OCI-LY7 (cell line): ENCODE measurements at regions not wholly inside any gene's neighbourhood (a gene's known extent, or its start where the extent isn't known, plus 50 kb on each side); places are given as distances from the start of the nearest gene placed in this dataset.

ENCODE experiments used
- BruUV-seq: library from RNA; stranded (reverse); fragments of 400-500 nt; replicated peaks from 2 replicates; lab custom pipeline; 2021; lab: Mats Ljungman, UMichigan
- CTCF ChIA-PET: fragments of 300-600 bp; sonication (Branson Sonifier 250); formaldehyde crosslinking; loops from one replicate; lab custom pipeline; 2022; ENCODE audit warnings: antibody characterized with exemption; ENCODE audit not compliant: unreplicated experiment; lab: Charles Lee
- POLR2A ChIA-PET: fragments of 300-600 bp; sonication (Branson Sonifier 250); formaldehyde crosslinking; loops from one replicate; lab custom pipeline; 2022; ENCODE audit warnings: antibody characterized with exemption; lab: Charles Lee
- DNase-seq: peaks from one replicate; pipeline ENCODE4 v3.0.0-alpha.2; 2015; ENCODE audit warnings: low spot score
- H2AFZ ChIP-seq: fragments of 200-600 bp; sonication (generic), shearing (Covaris generic); 2 replicates; pipeline ENCODE4 v1.6.1; 2014; ENCODE audit warnings: mild to moderate bottlenecking, antibody characterized with exemption, low read length, moderate library complexity
- H3K27ac ChIP-seq: fragments of 200-600 bp; sonication (generic); 2 replicates; pipeline ENCODE4 v1.5.1; 2014; ENCODE audit warnings: mixed run types, low read depth, mild to moderate bottlenecking, moderate library complexity, low read length, inconsistent platforms; ENCODE audit not compliant: poor library complexity, severe bottlenecking
- H3K36me3 ChIP-seq: fragments of 200-600 bp; sonication (generic); 2 replicates; pipeline ENCODE4 v1.6.1; 2014; ENCODE audit warnings: mild to moderate bottlenecking, antibody characterized with exemption, low read length, moderate library complexity, mixed read lengths; ENCODE audit not compliant: insufficient read depth
- H3K4me1 ChIP-seq: fragments of 200-600 bp; sonication (generic); 2 replicates; pipeline ENCODE4 v1.5.1; 2014; ENCODE audit warnings: mild to moderate bottlenecking, low read length; ENCODE audit not compliant: insufficient read depth, poor library complexity, severe bottlenecking
- H3K4me2 ChIP-seq: fragments of 200-600 bp; sonication (generic); 2 replicates; pipeline ENCODE4 v1.6.1; 2014; ENCODE audit warnings: mild to moderate bottlenecking, low read length
- H3K4me3 ChIP-seq: fragments of 200-600 bp; sonication (generic); 2 replicates; pipeline ENCODE4 v1.5.1; 2014; ENCODE audit warnings: mild to moderate bottlenecking, low read depth, low read length; ENCODE audit not compliant: poor library complexity, severe bottlenecking
- H3K79me2 ChIP-seq: fragments of 200-600 bp; sonication (generic); 2 replicates; pipeline ENCODE4 v1.6.1; 2016; ENCODE audit warnings: low read depth, mild to moderate bottlenecking, low read length, moderate library complexity, mixed read lengths; ENCODE audit not compliant: insufficient read depth
- H3K9me2 ChIP-seq: fragments of 200-600 bp; sonication (generic); 2 replicates; pipeline ENCODE4 v1.6.1; 2016; ENCODE audit warnings: mild to moderate bottlenecking, low read length, mixed read lengths; ENCODE audit not compliant: insufficient read depth
- H3K9me3 ChIP-seq: fragments of 200-600 bp; sonication (generic); 2 replicates; pipeline ENCODE4 v1.6.1; 2014; ENCODE audit warnings: mild to moderate bottlenecking, mixed run types, low read length, mixed read lengths
- H4K20me1 ChIP-seq: fragments of 200-600 bp; sonication (generic); 2 replicates; pipeline ENCODE4 v1.6.1; 2014; ENCODE audit warnings: mild to moderate bottlenecking, antibody characterized with exemption, low read length, moderate library complexity, mixed read lengths; ENCODE audit not compliant: insufficient read depth
- CTCF ChIP-seq: fragments of 200-600 bp; sonication (generic); conservative IDR thresholded peaks from 2 replicates; pipeline ENCODE4 v1.5.1; 2014; ENCODE audit warnings: mild to moderate bottlenecking, antibody characterized with exemption, low read length, moderate library complexity, mixed read lengths
- EZH2phosphoT487 ChIP-seq: fragments of 200-600 bp; sonication (generic); IDR thresholded peaks from 2 replicates; pipeline ENCODE4 v1.6.1; 2018; ENCODE audit warnings: low read depth, borderline replicate concordance, mild to moderate bottlenecking, mixed run types, antibody characterized with exemption, low read length, moderate library complexity, mixed read lengths
- intact Hi-C: fragments of 100-400 bp; cut with micrococcal nuclease; formaldehyde crosslinking; loops from one replicate; pipeline ENCODE4 v1.10.0; 2022; ENCODE audit not compliant: unreplicated experiment

GRCh38 chr6:792662-793061, 99.7 kb upstream of the EXOC2 start:
- H3K79me2 ChIP-seq, result no peaks in the 10 kb centered on the region
- no peaks in the 10 kb centered on the region for H3K9me2 ChIP-seq
- BruUV-seq, result no TSS peak
- H3K4me2 ChIP-seq, result no peak overlapping the region
- CTCF ChIA-PET, result no interaction called here
- no peaks in the 10 kb centered on the region for H3K4me1 ChIP-seq
- no peak overlapping the region for H2AFZ ChIP-seq
- no peaks in the 10 kb centered on the region for H3K9me3 ChIP-seq
- TF ChIP-seq EZH2phosphoT487 (no peak), CTCF (no peak)
- intact Hi-C loops, result no loop called here
- POLR2A ChIA-PET, result interaction anchor here (0.5 kb wide), 1 partner anchor 77 kb away, joined by 3 read pairs; no protein-coding TSS in a partner anchor
- no peak overlapping the region for H3K4me3 ChIP-seq
- DNase-seq, result no peak
- H3K36me3 ChIP-seq, result no peaks in the 10 kb centered on the region
- 0 out of 2 replicates have a peak, but pooled peaks cover 3% of the 10 kb centered on the region for H4K20me1 ChIP-seq
- H3K27ac ChIP-seq, result no peak overlapping the region

- no peak overlapping the region for H2AFZ ChIP-seq
- H4K20me1 ChIP-seq, result no peaks in the 10 kb centered on the region
- H3K4me2 ChIP-seq, result no peak overlapping the region
- no peak overlapping the region for H3K4me3 ChIP-seq
- H3K4me1 ChIP-seq, result no peaks in the 10 kb centered on the region
- ChIA-PET CTCF (interaction anchor here (1.7 kb wide), 1 partner anchor 195 kb away, joined by 4 read pairs; no protein-coding TSS in a partner anchor), POLR2A (interaction anchor here (0.8 kb wide), 1 partner anchor 194 kb away, joined by 4 read pairs; no protein-coding TSS in a partner anchor)
- intact Hi-C loops, result loop anchor here (5.0 kb wide), 1 partner anchor 66 kb away; no protein-coding TSS in a partner anchor
- no peaks in the 10 kb centered on the region for H3K36me3 ChIP-seq
- no TSS peak for BruUV-seq
- TF ChIP-seq EZH2phosphoT487 (no peak), CTCF (no peak)
- no peak for DNase-seq
- H3K9me3 ChIP-seq, result no peaks in the 10 kb centered on the region
- H3K79me2 ChIP-seq, result no peaks in the 10 kb centered on the region
- H3K9me2 ChIP-seq, result no peaks in the 10 kb centered on the region
- H3K27ac ChIP-seq, result no peak overlapping the region
Observed at GRCh38 chr6:788058-788457, 95.1 kb upstream of the EXOC2 start.
